Myocyte (in vitro differentiated cells): ENCODE measurements at regions not wholly inside any gene's neighbourhood (a gene's known extent, or its start where the extent isn't known, plus 50 kb on each side); places are given as distances from the start of the nearest gene placed in this dataset.

ENCODE experiments used
- DNase-seq: peaks from one replicate; pipeline ENCODE4 v3.0.0-alpha.2; 2012; ENCODE audit warnings: low read depth

DNA sequence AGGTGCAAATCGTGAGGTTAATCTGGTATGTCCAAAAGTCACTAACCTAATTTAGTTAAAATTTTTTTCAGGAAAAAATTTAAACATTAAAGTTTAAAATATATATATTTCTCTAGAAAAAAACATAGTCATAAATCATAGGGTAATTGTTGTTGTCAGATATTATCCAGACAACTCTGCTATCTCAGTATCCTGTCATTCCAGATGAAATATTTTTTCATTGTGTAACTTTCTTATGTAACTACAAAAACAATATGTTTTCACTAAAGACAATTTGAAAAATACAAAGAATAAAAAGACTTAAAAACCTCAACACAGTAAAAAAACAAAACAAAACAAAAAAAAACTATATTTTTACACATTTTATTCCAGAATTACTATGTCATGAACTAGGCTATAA lies 57.6 kb downstream of the TENT5A start:
- DNase-seq, result no peak

DNA sequence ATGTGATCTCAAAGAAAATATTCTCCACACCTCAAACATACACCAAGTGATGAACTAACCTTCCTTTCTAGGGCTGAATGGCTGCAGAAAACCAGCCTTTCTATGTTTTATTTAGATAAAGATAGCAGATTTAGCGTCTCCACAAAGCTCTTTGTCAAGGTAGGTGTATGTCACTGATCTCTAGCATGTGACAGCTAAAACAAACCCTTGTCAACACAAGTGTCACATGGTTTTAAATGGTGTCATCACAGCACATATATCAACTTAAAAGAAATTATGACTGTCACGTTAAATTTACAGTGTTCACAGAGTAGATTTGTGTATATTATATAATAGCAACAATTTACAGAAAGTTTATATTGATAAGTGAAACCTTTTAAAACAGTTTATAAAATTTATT lies 58.3 kb downstream of the TENT5A start:
- no peak for DNase-seq

- DNase-seq, result no peak
Measured at GRCh38 chr6:81693266-81693665, 59.2 kb downstream of the TENT5A start.

DNA sequence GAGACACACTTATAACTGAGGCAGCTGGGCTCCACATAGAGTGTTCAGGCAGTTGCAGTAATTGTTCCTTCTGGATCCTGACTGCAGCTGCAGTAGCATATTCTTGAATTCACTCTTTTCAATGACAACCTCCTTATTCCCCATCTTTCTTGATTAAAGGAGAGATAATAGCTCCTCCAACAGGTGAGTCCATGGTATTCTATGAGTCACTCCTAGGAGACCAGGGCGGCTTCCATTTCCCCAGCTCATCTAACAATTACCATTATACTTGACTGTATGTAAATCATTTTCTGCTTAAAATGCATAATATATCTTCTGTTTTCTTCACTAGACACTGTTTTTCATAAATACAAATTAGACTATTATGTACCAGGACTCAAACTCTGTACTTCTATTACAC lies 62.4 kb downstream of the TENT5A start:
- DNase-seq, result no peak

- no peak for DNase-seq
Measured at GRCh38 chr6:81689580-81689979, 62.9 kb downstream of the TENT5A start.

DNA sequence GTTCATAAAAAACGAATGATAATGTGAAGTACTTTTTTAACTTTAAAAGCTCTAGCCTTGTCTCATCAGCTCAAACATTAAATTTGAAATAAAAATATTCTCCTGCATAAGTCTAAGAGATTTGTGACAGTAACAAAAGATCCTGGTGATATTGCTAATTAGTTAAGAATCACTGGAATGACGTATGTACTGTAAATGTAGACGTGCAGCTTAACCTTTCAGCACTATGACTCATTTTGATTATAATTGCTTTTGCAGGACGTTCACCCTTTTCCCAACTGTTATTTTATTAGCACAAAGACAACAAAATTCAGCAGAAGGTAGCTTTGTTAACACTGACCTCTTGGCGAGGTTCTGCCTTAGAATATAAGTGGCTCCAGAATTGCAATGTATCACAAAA lies 68.6 kb downstream of the TENT5A start:
- no peak for DNase-seq

- no peak for DNase-seq
Measured at GRCh38 chr6:81682858-81683620, 69.4 kb downstream of the TENT5A start.

- DNase-seq, result peak; percentile 22
Measured at GRCh38 chr6:81682235-81682795, 70.2 kb downstream of the TENT5A start.

DNA sequence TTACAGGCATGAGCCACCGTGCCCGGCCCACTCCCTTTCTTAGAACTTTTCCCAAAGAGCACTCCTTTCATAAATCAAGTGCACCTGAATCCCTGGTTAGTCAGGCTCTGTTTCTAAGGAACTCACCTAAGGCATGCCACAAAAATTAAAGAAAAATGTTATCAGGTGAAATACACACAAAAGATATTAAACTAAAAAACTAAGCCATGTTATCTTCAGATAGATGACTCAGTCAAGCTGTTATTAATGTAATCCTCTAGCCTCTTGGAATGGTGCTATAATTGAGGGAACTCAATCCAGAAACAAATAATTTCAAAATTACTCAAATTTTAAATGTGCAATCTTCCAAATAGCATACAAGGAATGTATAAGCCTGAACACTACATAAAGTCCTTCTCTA lies 83.0 kb downstream of the TENT5A start:
- DNase-seq, result no peak

- DNase-seq, result no peak
Measured at GRCh38 chr6:81668615-81669047, 83.8 kb downstream of the TENT5A start.

DNA sequence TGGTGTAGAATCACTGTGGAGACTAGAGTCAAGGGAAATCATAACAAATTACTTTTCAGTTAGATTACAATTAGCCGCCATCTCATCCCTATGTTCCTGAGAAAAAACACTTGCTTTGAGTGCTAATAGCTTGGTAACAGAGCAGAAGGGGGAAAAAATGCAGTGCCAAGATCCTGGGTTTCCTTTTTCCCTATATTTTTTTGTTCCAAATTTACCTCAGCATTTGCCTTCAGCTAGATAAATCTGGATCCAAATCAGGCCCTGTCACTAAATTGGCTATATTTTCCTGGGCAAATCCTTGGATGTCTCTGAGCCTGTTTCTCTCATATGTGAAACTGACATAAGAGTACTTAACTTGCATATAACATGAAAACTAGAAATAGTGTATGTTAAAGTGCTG lies 86.0 kb downstream of the TENT5A start:
- no peak for DNase-seq

- no peak for DNase-seq
Measured at GRCh38 chr6:81656231-81656630, 96.2 kb downstream of the TENT5A start.

- DNase-seq, result no peak
Measured at GRCh38 chr6:81655696-81656095, 96.8 kb downstream of the TENT5A start.

DNA sequence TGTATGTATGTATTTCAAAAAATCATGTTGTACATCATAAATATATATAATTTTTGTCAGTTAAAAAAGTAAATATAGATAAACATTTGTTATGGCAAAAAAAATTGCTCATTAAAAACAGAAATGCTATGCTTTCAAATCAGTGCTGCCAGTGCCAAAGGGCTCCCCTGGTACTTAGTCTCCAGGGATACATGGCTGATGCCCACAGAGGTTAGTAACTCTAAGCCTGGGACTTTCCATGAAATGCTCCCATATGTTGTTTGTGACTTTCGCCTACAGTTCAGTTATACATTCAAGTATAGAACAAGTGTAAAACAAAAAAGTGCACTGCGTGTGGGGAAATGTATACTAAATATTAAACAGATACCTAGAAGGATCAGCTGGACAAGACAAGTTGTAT lies 104.0 kb downstream of the TENT5A start:
- no peak for DNase-seq

DNA sequence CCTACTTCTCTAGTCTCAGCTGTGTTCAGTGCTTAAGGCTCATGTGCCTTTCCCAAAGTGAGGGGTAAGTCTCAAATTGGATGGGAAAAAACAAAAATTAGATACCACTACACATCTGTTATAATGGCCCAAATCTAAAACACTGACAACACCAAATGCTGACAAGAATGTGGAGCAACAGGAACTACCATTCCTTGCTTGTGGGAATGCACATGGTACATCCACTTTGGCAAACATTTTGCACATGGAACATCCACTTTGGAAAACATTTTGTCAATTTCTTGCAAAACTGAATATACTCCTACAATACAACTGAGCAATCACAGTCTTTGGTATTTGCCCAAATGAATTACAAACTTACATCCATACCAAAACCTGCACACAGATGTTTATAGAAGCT lies 109.3 kb downstream of the TENT5A start:
- no peak for DNase-seq

DNA sequence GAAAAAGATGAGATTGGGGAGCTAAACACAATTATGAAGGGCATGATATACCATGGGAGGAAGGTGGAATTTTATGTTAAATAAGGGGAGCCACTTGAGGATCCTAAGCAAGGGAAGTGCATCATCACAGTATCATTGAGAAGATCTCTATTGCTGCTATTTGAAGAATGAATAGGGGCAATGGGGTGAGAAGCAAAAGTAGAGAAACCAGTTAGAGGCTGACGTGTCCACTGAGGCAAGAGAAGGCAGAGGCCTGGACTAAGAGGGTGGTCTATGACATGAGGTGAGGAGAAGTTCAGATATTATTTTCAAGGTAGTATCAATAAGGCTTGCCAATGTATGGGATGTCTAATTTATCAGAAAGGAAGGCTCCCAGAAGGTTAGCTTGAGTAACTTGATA lies 111.6 kb downstream of the TENT5A start:
- no peak for DNase-seq

GRCh38 chr6:81640126-81640525 lies 112.4 kb downstream of the TENT5A start:
- DNase-seq, result no peak

DNA sequence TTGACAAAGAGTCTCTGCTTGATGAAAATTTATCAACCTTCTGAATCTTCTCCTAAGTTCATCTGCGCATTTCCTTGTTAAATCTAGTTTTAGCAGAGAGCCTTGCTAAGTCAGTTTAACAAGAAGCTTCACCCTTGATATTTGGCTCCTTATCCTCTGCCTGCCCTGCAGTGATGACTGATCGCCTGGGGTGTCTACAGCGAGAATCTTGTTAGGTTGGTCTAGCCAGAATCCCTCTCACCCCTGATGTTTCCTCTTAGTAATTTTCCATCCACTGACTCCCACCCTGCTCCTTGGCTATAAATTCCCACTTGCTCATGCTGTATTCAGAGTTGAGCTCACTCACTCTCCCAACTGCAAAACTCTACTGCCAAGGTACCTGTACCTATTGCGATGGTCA lies 114.1 kb downstream of the TENT5A start:
- DNase-seq, result no peak

GRCh38 chr6:81636930-81637568 lies 115.4 kb downstream of the TENT5A start:
- DNase-seq, result peak; percentile 44

DNA sequence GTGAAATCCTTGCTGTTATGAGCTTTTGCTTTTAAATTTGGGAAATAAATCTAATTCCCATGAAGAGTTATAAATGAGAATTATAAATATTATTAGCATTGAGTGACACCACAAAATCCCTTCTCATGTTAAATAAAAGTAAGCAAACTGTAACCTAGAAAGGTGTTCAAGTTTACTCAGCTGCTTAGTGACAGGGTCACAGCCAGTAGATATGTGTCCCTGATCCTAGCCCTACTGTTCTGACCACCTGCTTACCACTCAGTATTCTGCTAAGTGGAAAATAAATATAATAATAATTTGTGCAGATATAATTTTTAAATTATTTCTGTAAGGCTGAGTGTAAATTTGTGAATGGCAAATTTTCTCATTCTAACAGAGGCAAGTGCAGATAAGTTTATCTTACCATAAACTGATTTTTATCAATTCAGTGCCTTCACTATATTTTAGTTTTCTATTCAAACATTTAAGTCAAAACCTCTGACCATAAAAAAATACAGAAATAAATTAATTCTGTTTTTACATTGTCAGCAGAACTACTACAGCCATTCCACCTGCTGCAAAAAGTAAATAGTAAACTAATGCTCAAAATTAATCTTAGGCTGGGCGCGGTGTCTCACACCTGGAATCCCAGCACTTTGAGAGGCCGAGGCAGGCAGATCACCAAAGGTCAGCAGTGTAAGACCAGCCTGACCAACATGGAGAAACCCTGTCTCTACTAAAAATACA lies 118.2 kb downstream of the TENT5A start:
- DNase-seq, result no peak

DNA sequence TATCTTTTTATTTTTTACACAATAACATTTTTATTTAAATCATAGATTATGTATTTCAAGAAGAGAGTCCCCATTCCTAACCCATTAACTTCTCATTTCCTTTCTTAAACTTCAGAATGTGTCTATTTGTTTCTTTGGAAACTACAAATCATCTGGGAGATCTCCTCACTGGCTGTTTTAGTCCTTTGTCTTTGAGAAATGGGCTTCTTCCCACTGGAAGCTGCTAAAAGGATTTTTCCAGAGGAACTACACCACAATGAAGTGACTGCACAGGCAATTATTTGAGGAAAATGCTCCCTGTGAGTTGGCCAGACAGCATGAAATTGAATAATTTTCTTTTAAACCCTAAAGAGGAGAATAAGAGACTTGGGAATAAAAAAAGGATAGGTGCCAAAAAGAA lies 119.1 kb downstream of the TENT5A start:
- no peak for DNase-seq

- no peak for DNase-seq
Measured at GRCh38 chr6:81630719-81631118, 121.8 kb downstream of the TENT5A start.
